Skeletal muscle cell (primary cell): ENCODE measurements at regions not wholly inside any gene's neighbourhood (a gene's known extent, or its start where the extent isn't known, plus 50 kb on each side); places are given as distances from the start of the nearest gene placed in this dataset.
"Not testable (repeated sequence)": the region's sequence is repeated elsewhere in the genome, so short reads cannot be mapped to it uniquely, and the experiment has no call there.

ENCODE experiments used
- DNase-seq: peaks from one replicate; pipeline ENCODE4 v3.0.0-alpha.2; 2010; ENCODE audit warnings: low read depth
- H3K4me3 ChIP-seq: 2 replicates; pipeline ENCODE4 v1.5.1; 2011; ENCODE audit warnings: low read depth, mild to moderate bottlenecking, control low read depth, low read length, moderate library complexity

GRCh38 chr2:75432761-75433361 lies 127.9 kb downstream of the EVA1A start:
- peak; percentile 8 for DNase-seq
- H3K4me3 ChIP-seq, result no peak overlapping the region

GRCh38 chr2:75431763-75432162 lies 129.0 kb downstream of the EVA1A start:
- H3K4me3 ChIP-seq, result no peak overlapping the region
- no peak for DNase-seq

GRCh38 chr2:75431276-75431675 lies 129.5 kb downstream of the EVA1A start:
- H3K4me3 ChIP-seq, result no peak overlapping the region
- DNase-seq, result no peak

- not testable (repeated sequence) for H3K4me3 ChIP-seq, DNase-seq
Measured at GRCh38 chr2:75430449-75430848, 130.3 kb downstream of the EVA1A start.

- H3K4me3 ChIP-seq, result no peak overlapping the region
- no peak for DNase-seq
Measured at GRCh38 chr2:75428646-75429443, 131.9 kb downstream of the EVA1A start.

GRCh38 chr2:75428060-75428459 lies 132.7 kb downstream of the EVA1A start:
- no peak for DNase-seq
- H3K4me3 ChIP-seq, result no peak overlapping the region

- DNase-seq, result no peak
- no peak overlapping the region for H3K4me3 ChIP-seq
Measured at GRCh38 chr2:75424936-75425619, 135.7 kb downstream of the EVA1A start.

GRCh38 chr2:75421986-75422385 lies 138.8 kb downstream of the EVA1A start:
- no peak for DNase-seq
- H3K4me3 ChIP-seq, result no peak overlapping the region

- no peak for DNase-seq
- no peak overlapping the region for H3K4me3 ChIP-seq
Measured at GRCh38 chr2:75416420-75417342, 144.1 kb downstream of the EVA1A start.

- no peak overlapping the region for H3K4me3 ChIP-seq
- no peak for DNase-seq
Measured at GRCh38 chr2:75415731-75416130, 145.0 kb downstream of the EVA1A start.

GRCh38 chr2:75415111-75415626 lies 145.6 kb downstream of the EVA1A start:
- H3K4me3 ChIP-seq, result no peak overlapping the region
- DNase-seq, result no peak

- H3K4me3 ChIP-seq, result no peak overlapping the region
- no peak for DNase-seq
Measured at GRCh38 chr2:75411574-75411973, 149.2 kb downstream of the EVA1A start.

GRCh38 chr2:75410702-75411101 lies 150.0 kb downstream of the EVA1A start:
- DNase-seq, result no peak
- no peak overlapping the region for H3K4me3 ChIP-seq

GRCh38 chr2:75408771-75409170 lies 152.0 kb downstream of the EVA1A start:
- DNase-seq, result no peak
- no peak overlapping the region for H3K4me3 ChIP-seq

- H3K4me3 ChIP-seq, result no peak overlapping the region
- no peak for DNase-seq
Measured at GRCh38 chr2:75407038-75407530, 153.7 kb downstream of the EVA1A start.

- no peak overlapping the region for H3K4me3 ChIP-seq
Measured at GRCh38 chr2:75406131-75406581, 154.6 kb downstream of the EVA1A start.

GRCh38 chr2:75405000-75405399 lies 155.7 kb downstream of the EVA1A start:
- H3K4me3 ChIP-seq, result no peak overlapping the region
- DNase-seq, result no peak

More at GRCh38 chr2:75406131-75406581, 154.6 kb downstream of the EVA1A start:
- no peak for DNase-seq

GRCh38 chr2:75403991-75404428 lies 156.7 kb downstream of the EVA1A start:
- no peak overlapping the region for H3K4me3 ChIP-seq

GRCh38 chr2:75396314-75396713 lies 164.4 kb downstream of the EVA1A start:
- H3K4me3 ChIP-seq, result no peak overlapping the region
- no peak for DNase-seq

More at GRCh38 chr2:75403991-75404428, 156.7 kb downstream of the EVA1A start:
- peak; percentile 4 for DNase-seq
